ENCODE measurements at regions not wholly inside any gene's neighbourhood (a gene's known extent, or its start where the extent isn't known, plus 50 kb on each side); places are given as distances from the start of the nearest gene placed in this dataset.
"Not testable (repeated sequence)": the region's sequence is repeated elsewhere in the genome, so short reads cannot be mapped to it uniquely, and the experiment has no call there.

DNA sequence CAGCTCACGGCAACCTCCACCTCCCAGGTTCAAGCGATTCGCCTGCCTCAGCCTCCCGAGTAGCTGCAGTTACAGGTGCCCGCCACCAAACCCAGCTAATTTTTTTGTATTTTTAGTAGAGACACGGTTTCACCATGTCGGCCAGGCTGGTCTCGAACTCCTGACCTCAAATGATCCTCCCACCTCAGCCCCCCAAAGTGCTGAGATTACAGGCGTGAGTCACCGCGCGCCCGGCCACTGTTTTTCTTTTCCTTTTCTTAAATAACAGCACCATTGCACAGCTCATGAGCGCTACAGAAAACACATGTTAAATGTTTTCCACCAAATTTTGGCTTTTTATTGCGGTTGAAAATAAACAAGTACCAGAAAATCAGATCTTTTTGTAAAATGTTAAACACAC is 195.5 kb downstream of the CRLF2 start:
- FAIRE-seq; DNase-seq (ENCODE audit: low spot score): not testable (repeated sequence)

DNA sequence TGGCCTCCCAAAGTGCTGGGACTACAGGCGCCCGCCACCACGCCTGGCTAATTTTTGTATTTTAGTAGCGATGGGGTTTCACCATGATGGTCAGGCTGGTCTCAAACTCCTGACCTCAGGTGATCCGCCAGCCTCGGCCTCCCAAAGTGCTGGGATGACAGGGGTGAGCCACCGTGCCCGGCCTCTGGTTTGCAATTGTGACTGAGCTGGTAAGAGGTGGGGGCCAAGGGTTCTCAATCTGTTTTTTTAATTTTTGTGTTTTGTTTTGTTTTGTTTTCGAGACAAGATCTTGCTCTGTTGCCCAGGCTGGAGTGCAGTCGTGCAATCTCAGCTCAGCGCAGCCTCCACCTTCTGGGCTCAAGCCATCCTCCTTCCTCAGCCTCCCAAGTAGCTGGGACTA is 196.2 kb downstream of the CRLF2 start:
- FAIRE-seq; DNase-seq (ENCODE audit: low spot score): not testable (repeated sequence)

- no peak for FAIRE-seq
- no peak for DNase-seq (ENCODE audit: low spot score)
These were observed 199.7 kb downstream of the CRLF2 start for GRCh38 chrX:1012678-1013300.

DNA sequence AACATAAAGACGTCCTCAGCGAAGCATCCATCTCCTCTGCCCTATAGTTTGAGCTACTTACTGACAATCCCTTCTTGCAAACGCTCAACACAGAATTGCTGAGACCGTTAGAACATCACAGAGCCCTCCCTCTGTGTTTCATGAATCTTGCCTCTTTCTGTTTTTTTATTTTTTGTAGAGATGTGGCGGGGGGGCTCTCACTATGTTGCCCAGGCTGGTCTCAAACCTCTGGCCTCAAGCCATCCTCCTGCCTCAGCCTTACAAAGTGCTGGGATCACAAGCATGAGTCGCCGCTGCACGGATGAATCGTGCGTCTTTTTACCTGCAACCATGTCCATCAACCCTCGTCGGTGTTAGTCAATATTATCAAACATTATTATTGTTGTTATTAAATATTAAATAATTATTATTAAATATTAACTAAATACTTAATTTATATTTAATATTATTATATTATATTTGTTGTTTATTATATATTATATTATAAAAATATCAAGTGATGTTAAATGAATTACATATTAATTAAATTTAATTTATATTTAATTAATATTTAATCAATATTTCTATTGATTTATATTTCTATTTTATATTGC is 200.7 kb downstream of the CRLF2 start:
- no peak for DNase-seq (ENCODE audit: low spot score)
- no peak for FAIRE-seq

DNA sequence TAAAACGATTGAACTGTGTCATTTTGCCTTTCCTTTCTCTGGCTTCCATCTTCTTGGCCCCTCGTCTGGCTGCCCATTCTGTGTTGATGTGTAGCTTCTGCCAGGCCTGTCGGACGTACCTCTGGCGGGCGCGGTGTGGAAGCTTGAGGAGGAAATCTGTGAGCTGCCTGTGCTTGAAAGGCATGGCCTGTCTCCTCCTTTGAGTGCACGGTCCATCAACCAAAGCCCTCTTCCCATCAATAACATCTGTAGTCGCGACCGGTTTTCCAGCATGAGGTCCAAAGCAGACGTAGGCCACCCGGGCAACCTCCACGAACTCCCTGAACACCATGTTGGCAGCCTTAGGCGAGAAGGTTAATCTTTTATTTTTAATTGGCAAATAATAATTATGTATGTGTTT is 202.7 kb downstream of the CRLF2 start:
- FAIRE-seq (no peak), DNase-seq (ENCODE audit: low spot score) (no peak)

DNA sequence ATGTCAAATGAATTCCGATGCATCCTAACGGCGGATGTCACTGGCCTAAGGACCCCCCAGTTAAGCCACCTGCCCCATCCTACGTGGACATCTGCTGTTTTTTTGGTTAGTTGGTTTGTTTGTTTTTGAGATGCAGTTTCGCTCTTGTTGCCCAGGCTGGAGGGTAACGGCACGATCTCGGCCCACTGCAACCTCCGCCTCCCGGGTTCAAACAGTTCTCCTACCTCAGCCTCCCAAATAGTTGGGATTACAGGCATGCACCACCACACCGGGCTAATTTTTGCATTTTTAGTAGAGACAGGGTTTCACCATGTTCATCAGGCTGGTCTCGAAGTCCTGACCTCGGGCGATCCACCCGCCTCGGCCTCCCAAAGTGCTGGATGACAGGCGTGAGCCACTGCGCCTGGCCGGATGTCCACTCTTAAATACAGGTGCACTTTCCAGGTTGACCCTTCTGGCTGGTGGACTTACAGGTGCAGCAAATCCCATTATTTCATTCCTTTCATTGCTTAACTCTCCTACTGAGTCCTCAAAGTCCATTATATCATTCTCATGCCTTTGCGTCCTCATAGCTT is 206.2 kb downstream of the CRLF2 start:
- no peak for DNase-seq (ENCODE audit: low spot score)
- no peak for FAIRE-seq

DNA sequence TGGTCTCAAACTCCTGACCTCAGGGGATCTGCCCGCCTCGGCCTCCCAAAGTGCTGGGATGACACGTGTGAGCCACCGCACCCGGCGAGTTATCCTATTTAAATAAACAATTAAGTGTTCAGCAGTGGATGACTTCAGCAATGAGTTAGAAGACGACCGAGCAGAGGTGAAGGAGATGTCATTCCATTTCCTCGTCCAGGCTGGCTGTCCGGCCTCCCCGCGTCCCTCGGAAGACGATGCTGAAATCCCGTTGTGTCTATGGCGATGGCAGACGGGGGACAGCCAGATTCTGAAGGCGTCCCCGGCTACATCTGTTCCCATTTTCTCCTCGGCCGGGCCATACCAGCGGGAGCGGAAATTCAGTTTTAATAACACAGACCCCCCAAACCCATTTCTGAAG is 209.8 kb downstream of the CRLF2 start:
- DNase-seq (ENCODE audit: low spot score) (no peak), FAIRE-seq (no peak)

DNA sequence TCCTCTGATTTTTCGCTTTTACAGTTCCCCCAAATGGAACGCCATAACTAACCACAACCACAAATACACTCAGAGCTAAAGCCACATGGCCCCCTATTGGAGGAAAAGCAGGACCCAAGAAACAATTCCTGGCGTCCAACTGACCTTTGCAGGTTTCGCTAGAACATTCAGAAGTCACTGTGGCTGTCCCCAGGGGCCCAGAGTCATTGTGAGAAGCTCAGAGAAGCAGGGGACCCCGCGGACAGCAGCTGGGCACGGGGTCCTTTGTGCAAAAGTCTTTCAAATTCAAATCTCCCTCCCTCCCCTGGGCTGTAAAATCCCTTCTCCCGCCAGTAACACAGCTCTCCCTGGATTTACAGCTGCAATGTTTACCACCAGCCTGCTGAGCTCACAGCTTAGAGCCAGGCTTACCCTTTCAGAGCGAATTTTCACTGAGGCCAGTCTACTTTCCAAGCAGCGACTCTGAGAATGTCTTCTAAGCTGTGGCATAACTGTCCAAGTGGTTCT is 214.8 kb downstream of the CRLF2 start:
- FAIRE-seq: no peak
- DNase-seq (ENCODE audit: low spot score): no peak

DNA sequence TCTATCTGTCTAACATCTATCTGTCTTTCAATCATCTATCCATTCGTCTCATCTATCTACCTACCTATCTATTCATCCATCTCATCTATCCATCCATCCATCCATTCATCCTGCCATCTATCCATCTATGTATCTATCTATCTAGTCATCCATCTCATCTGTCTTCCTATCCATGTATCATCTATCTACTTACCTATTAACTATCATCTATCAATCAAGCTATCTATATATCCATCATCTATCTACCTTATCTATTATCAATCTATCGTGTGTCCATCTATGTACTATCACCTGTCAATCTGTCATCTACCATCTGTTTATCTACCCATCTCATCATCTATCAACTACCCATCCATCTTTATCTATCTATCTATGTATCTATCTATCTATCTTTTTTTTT is 217.7 kb downstream of the CRLF2 start:
- FAIRE-seq (no peak), DNase-seq (ENCODE audit: low spot score) (no peak)

DNA sequence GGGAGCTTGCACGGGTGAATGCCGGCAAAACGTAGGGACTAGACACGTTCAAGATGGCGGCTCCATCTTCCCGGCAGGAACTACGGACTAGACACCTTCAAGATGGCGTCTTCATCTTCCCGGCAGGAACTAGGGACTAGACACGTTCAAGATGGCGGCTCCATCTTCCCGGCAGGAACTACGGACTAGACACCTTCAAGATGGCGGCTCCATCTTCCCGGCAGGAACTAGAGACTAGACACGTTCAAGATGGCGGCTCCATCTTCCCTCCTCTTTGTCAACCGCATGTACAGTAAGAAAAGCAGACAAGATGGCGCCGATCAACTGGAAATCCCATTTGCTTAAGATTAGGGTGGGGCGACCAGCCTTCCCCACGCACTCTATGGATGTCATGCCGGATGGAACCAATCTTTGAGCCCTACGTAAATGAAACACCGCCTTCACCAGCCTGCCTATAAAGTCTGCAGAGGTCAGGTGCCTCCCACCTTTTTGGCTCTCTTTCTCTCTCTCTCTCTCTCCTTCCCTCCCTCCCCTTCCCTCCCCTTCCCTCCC is 222.4 kb downstream of the CRLF2 start:
- no peak for DNase-seq (ENCODE audit: low spot score)
- no peak for FAIRE-seq

DNA sequence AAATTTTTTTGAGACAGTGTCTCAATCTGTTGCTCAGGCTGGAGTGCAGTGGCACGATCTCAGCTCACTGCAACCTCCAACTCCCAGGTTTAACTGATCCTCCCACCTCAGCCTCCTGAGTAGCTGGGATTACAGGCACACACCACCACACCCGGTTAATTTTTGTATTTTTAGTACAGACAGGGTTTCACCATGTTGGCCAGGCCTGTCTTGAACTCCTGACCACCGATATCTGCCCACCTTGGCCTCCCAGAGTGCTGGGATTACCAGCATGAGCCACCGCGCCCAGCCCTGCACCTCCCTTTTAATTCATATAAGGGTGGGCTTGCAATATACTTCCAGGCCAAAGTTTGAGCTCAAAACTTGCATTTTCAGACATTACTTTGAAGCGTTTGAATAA is 223.9 kb downstream of the CRLF2 start:
- not testable (repeated sequence) for DNase-seq (ENCODE audit: low spot score); FAIRE-seq

DNA sequence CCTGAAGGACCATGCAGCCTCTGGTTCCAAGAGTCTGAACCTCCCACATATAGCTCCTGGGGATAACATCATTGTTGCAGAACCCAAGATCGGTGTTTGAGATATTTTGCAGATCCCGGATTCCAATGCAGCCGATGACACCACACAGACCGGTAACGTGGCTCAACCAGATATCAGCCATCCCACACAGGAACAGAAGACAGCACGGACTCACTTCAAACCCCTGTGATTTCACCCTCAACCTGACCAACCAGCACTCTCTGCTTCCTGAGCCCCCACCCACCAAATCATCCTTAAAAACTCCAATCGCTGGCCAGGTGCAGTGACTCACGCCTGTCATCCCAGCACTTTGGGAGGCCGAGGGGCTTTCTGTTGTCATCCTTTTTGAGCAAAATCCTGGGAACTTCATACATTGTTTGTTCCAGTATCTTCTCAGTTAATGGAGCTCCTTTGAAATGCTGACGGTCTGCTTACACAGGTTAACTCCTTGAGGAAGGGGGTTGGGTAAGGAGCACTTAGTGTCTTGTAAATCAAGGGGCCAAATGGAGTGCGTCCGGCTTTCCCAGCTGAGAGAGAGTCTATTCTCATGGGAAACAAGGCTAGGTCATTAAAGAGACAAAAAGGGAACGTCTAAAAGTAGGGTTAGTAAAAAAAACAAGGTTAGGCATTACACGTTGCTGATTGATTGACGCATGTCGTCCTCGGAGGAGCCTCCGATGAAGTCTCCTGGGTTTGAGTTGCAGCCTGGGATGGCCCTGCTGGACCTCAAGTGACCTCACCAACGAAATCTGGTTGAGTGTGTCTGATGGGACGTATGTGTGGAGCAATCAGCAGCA is 230.4 kb downstream of the CRLF2 start:
- no peak for DNase-seq (ENCODE audit: low spot score)
- no peak for FAIRE-seq

DNA sequence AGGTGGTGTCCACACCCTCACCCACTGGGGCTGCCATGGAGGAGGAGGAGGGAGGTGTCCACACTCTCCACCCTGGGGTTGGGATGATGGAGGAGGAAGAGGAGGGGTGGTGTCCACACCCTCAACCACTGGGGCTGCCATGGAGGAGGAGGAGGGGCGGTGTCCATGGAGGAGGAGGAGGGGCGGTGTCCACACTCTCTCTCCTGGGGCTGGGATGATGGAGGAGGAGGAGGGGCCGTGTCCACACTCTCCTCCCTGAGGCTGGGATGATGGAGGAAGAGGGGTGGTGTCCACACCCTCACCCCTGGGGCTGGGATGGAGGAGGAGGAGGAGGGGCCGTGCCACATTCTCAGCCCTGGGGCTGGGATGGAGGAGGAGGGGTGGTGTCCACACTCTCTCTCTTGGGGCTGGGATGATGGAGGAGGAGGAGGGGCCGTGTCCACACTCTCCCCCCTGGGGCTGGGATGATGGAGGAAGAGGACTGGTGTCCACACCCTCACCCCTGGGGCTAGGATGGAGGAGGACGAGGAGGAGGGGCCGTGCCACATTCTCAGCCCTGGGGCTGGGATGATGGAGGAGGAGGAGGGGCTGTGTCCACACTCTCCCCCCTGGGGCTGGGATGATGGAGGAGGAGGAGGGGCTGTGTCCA is 231.7 kb downstream of the CRLF2 start:
- no peak for DNase-seq (ENCODE audit: low spot score)

DNA sequence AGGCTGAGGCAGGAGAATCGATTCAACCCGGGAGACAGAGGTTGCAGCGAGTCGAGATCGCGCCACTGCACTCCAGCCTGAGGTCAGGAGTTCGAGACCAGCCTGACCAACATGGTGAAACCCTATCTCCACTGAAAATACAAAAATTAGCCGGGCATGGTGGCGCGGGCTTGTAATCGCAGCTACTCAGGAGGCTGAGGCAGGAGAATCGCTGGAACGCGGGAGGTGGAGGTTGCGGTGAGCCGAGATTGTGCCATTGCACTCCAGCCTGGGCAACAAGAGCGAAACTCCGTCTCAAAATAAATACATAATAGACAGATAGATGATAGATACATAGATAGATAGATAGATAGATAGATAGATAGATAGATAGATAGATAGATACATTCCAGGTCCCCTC is 233.3 kb downstream of the CRLF2 start:
- FAIRE-seq; DNase-seq (ENCODE audit: low spot score): not testable (repeated sequence)

More for the DNA sequence above, 231.7 kb downstream of the CRLF2 start:
- FAIRE-seq: no peak

GRCh38 chrX:973010-973632 is 239.3 kb downstream of the CRLF2 start:
- FAIRE-seq (no peak), DNase-seq (ENCODE audit: low spot score) (no peak)

- FAIRE-seq: no peak
- DNase-seq (ENCODE audit: low spot score): no peak
These were observed 244.1 kb downstream of the CRLF2 start for GRCh38 chrX:968148-968965.

DNA sequence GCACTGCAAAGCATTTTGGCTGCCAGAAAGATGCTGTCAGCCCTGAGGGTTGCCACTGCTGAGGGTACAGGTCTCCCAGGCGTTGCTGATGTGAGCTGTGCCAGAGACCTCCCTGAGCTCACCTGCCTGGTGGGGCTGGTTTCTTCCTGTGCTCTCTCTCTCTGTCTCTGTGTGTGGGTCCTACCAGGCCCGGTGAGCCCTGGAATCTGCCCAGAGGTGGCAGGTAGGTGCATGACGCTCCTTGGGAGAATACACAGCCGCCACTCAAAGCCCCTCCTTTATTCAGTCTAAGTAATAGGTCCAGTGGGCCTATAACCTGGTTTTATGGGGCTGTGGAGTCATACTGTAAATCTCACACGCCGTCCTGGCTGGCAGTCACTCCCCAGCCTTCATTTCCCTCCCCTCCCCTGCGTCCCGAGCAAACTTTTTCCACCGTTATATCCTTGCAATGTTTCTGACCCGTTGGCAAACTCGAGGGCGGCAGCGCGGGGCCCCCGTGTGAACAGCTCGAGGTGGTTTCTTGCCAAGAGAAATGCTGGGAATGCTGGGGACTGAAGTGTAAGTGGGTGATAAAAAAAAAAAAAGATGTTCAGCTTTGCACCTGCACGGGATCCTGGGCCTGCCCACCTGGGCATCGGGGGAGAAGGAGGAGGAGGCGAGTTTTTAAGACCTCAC is 245.9 kb downstream of the CRLF2 start:
- no peak for DNase-seq (ENCODE audit: low spot score)
- no peak for FAIRE-seq

DNA sequence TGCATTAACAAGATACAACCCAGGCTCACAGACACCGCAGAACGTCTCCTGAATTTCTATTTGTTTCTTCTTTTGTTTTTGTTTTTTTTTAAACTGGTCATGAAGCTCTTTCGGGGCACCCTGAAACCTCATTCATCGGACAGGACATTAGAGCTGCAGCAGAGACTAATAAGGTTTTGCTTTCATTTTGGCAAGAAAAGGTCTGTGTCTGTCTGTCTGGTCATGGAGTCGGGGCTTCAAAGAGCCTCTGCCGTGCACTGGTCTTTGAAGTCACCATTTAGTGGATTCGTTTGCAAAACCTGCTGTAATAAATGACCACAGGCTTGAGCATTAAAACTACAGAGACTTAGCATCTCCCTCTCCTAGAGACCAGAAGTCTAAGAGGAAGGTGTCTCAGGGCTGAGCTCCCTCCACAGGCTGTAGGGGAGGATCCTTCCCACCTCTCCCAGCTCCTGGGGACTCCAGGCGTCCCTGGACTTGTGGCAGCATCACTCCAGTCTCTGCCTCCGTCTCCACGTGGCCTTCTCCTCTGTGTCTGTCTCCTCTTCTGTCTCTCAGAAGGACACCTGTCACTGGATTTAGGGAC is 247.5 kb downstream of the CRLF2 start:
- no peak for FAIRE-seq
- DNase-seq (ENCODE audit: low spot score): no peak

DNA sequence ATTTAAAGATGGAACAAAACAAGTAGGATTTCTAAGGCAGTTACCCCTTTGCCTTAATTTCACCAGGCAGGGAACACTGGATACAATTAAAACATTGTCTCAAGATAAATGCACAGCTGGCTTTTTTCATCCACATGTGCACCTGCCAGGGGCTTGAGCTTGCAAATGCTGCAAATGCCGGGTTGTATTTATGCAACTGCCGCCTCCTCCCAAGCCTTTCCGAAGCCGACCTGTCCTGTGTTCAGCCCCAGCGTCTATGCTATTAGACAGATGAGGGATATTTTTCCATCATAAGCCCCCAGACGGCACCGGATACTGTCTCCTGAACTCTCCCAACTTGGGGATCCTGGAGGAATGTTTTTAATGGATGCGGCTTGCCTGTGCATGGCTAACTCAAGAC is 251.6 kb downstream of the CRLF2 start:
- DNase-seq (ENCODE audit: low spot score) (no peak), FAIRE-seq (no peak)
